GM12878 (cell line): ENCODE measurements at regions not wholly inside any gene's neighbourhood (a gene's known extent, or its start where the extent isn't known, plus 50 kb on each side); places are given as distances from the start of the nearest gene placed in this dataset.

Source experiments
- GABPA ChIP-seq: IDR thresholded peaks from 2 replicates; pipeline ENCODE4 v1.6.1; 2014; ENCODE audit warnings: antibody characterized with exemption, low read depth, mild to moderate bottlenecking, inconsistent platforms
- HDAC2 ChIP-seq: fragments of 200-600 bp; sonication (generic); IDR thresholded peaks from 2 replicates; pipeline ENCODE4 v1.6.1; 2017
- JUND ChIP-seq: IDR thresholded peaks from 2 replicates; pipeline ENCODE4 v1.6.1; 2012; ENCODE audit warnings: low read depth, mild to moderate bottlenecking, low read length, improper control_type of control experiment, moderate library complexity
- MXI1 ChIP-seq: fragments of 150-350 bp; IDR thresholded peaks from 2 replicates; pipeline ENCODE4 v1.6.1; 2011; ENCODE audit warnings: low read depth, mild to moderate bottlenecking, inconsistent platforms, low read length, improper control_type of control experiment
- POLR2A ChIP-seq: IDR thresholded peaks from 2 replicates; pipeline ENCODE4 v1.6.1; 2011; ENCODE audit warnings: low read depth, mild to moderate bottlenecking, low read length
- POLR2AphosphoS5 ChIP-seq: IDR thresholded peaks from 2 replicates; pipeline ENCODE4 v1.6.1; 2011; ENCODE audit warnings: mild to moderate bottlenecking, low read length, inconsistent platforms
- SMARCA5 ChIP-seq: fragments of 450-650 bp; IDR thresholded peaks from 2 replicates; pipeline ENCODE4 v1.6.1; 2017; ENCODE audit warnings: mild to moderate bottlenecking
- STAT3 ChIP-seq: IDR thresholded peaks from 2 replicates; pipeline ENCODE4 v1.6.1; 2011; ENCODE audit warnings: low read depth, low read length, improper control_type of control experiment
- SUPT20H ChIP-seq: IDR thresholded peaks from 2 replicates; pipeline ENCODE4 v1.6.1; 2011; ENCODE audit warnings: low read depth, mild to moderate bottlenecking, low read length, moderate library complexity, borderline replicate concordance; ENCODE audit not compliant: control insufficient read depth
- TF ChIP-seq, protein P1 (sequence below), 3 experiments: IDR thresholded peaks in 2 of 3; conservative IDR thresholded peaks in 1 of 3; 2 replicates each; pipeline ENCODE4 v1.5.1; 2011; ENCODE audit warnings: low read depth in 3 of 3, low read length in 3 of 3, mild to moderate bottlenecking in 3 of 3, control low read depth in 2 of 3, moderate library complexity in 2 of 3, inconsistent platforms in 1 of 3, mixed read lengths in 1 of 3; ENCODE audit not compliant: control insufficient read depth in 2 of 3, insufficient read depth in 1 of 3; ENCODE audit errors: extremely low read depth in 1 of 3
- TF ChIP-seq, protein P2 (sequence below): IDR thresholded peaks from 2 replicates; pipeline ENCODE4 v1.6.1; 2012; ENCODE audit warnings: low read length, inconsistent platforms

DNA sequence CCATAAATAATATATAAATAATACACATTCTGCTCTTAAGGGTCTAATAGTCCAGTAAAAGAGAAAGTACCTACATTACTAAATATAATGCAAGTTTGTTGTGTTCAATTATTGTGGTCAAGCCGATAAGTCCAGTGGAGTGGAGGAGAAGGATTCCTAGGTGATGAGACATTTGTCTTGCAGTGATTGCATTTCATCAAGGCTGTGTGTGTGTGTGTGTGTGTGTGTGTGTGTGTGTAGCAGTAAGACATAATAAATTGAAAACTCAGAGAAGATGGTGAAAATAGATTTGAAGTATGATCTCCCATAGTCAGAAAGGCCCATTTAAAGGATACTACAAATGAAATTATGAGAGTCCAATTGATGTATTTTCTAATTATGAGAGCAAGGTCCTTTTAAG lies 192.5 kb upstream of the SEMA3C start:
- TF ChIP-seq GABPA (no peak), HDAC2 (no peak), POLR2A (no peak), SUPT20H (no peak), SMARCA5 (no peak), POLR2AphosphoS5 (no peak), MXI1 (no peak), STAT3 (no peak), JUND (no peak)
- TF ChIP-seq, protein P1, sequence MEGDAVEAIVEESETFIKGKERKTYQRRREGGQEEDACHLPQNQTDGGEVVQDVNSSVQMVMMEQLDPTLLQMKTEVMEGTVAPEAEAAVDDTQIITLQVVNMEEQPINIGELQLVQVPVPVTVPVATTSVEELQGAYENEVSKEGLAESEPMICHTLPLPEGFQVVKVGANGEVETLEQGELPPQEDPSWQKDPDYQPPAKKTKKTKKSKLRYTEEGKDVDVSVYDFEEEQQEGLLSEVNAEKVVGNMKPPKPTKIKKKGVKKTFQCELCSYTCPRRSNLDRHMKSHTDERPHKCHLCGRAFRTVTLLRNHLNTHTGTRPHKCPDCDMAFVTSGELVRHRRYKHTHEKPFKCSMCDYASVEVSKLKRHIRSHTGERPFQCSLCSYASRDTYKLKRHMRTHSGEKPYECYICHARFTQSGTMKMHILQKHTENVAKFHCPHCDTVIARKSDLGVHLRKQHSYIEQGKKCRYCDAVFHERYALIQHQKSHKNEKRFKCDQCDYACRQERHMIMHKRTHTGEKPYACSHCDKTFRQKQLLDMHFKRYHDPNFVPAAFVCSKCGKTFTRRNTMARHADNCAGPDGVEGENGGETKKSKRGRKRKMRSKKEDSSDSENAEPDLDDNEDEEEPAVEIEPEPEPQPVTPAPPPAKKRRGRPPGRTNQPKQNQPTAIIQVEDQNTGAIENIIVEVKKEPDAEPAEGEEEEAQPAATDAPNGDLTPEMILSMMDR (IDR thresholded peaks at IDR 0.05 in 2 of 3, conservative IDR thresholded peaks at IDR 0.05 in 1 of 3; ENCODE audit: control insufficient read depth in 2 of 3, extremely low read depth in 1 of 3, insufficient read depth in 1 of 3, low read depth in 3 of 3, low read length in 3 of 3): no peak
- TF ChIP-seq, protein P2, sequence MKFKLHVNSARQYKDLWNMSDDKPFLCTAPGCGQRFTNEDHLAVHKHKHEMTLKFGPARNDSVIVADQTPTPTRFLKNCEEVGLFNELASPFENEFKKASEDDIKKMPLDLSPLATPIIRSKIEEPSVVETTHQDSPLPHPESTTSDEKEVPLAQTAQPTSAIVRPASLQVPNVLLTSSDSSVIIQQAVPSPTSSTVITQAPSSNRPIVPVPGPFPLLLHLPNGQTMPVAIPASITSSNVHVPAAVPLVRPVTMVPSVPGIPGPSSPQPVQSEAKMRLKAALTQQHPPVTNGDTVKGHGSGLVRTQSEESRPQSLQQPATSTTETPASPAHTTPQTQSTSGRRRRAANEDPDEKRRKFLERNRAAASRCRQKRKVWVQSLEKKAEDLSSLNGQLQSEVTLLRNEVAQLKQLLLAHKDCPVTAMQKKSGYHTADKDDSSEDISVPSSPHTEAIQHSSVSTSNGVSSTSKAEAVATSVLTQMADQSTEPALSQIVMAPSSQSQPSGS: no peak
